Fibroblast of the aortic adventitia (primary cell): ENCODE measurements at regions not wholly inside any gene's neighbourhood (a gene's known extent, or its start where the extent isn't known, plus 50 kb on each side); places are given as distances from the start of the nearest gene placed in this dataset.
A peak's percentile ranks its signal among the peaks of the same experiment; 100 is the strongest.
"Not testable (repeated sequence)": the region's sequence is repeated elsewhere in the genome, so short reads cannot be mapped to it uniquely, and the experiment has no call there.

Source experiments
- DNase-seq: peaks from one replicate; pipeline ENCODE4 v3.0.0-alpha.2; 2010; ENCODE audit warnings: low read depth
- H3K4me3 ChIP-seq: 2 replicates; pipeline ENCODE4 v1.5.1; 2011; ENCODE audit warnings: low read depth, mild to moderate bottlenecking, control low read depth, low read length, moderate library complexity
- TF ChIP-seq, protein P1 (sequence below): IDR thresholded peaks from 2 replicates; pipeline ENCODE4 v1.5.1; 2011; ENCODE audit warnings: mild to moderate bottlenecking, low read length, control low read depth, inconsistent platforms; ENCODE audit not compliant: insufficient read depth

DNA sequence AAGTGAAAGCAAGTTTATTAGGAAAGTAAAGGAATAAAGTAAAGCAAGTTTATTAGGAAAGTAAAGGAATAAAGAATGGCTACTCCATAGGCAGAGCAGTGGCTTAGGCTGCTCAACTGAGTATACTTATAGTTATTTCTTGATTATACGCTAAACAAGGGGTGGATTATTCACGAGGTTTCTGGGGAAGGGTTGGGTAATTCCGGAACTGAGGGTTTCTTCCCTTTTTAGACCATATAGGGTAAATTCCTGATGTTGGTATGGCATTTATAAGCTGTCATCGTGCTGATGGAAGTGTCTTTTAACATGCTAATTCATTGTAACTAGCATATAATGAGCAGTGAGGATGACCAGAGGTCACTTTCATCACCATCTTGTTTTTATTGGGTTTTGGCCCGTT, 194.3 kb downstream of the DLEU7 start:
- no peak overlapping the region for H3K4me3 ChIP-seq
- DNase-seq = no peak
- TF ChIP-seq, protein P1, sequence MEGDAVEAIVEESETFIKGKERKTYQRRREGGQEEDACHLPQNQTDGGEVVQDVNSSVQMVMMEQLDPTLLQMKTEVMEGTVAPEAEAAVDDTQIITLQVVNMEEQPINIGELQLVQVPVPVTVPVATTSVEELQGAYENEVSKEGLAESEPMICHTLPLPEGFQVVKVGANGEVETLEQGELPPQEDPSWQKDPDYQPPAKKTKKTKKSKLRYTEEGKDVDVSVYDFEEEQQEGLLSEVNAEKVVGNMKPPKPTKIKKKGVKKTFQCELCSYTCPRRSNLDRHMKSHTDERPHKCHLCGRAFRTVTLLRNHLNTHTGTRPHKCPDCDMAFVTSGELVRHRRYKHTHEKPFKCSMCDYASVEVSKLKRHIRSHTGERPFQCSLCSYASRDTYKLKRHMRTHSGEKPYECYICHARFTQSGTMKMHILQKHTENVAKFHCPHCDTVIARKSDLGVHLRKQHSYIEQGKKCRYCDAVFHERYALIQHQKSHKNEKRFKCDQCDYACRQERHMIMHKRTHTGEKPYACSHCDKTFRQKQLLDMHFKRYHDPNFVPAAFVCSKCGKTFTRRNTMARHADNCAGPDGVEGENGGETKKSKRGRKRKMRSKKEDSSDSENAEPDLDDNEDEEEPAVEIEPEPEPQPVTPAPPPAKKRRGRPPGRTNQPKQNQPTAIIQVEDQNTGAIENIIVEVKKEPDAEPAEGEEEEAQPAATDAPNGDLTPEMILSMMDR = no peak

DNA sequence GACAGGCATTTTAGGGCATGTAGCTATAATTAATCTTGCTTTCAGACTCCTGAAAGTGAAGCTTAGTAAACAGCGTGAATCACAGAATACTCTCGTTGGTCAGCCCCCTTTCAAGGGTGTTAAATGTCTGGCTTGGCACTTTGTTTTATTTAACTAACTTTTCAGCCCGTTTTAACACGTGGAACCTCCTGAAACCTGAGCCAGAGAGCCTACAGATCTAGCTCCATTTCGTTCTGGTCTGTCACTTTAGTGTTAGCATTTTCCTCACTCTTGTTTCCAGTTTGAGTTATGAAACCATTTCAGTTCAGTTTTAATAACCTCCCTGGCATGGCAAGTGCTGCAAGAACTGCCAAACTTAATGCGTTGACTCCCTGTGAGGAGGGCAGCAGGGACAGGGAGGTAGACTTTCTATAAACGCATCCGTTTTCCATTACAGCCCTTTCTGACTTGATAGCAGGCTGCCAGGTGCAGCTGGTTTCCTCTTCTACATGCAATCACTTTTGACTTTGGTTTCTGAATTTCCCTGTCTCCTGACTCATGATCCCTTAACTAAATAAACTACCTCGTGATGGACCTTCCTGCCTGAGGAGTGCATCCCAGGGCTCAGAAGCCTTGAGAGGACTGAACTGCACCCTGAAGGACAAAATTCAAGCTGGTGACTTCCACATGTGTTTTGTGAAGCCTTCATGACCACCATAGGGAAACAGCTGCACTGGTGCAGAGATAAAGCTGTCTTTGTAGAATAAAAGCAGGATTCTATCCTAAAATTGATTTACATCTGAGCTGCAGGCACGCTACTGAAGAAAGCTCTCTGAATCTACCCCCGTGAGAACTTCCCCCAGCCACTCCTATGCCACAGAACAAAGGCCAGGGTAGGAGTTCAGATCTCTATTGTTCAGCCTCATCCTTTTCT, 192.6 kb downstream of the DLEU7 start:
- TF ChIP-seq, protein P1 = no peak
- no peak overlapping the region for H3K4me3 ChIP-seq

DNA sequence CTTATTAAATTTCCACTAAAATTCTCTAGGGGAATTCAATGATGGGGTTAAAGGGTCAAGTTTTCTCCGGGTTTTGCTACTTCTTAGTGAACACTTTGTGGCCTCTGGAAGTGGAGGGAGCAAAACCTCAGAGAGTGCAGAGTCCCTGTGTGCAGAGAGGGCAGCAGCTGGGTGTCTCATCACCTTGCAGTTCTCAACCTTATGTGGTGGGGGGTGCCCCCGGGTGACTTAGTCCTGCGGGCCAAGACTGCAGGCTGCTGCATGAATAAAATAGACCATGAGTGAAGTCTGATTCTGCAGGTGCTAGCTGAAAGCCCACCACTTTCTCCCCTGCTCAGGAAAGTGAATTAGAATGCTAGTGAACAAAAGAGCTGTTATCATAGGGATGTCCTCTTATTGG, 191.6 kb downstream of the DLEU7 start:
- DNase-seq = no peak
- H3K4me3 ChIP-seq = no peak overlapping the region
- TF ChIP-seq, protein P1 = no peak

More for the DNA sequence above, 192.6 kb downstream of the DLEU7 start:
- peak; percentile 52 for DNase-seq

DNA sequence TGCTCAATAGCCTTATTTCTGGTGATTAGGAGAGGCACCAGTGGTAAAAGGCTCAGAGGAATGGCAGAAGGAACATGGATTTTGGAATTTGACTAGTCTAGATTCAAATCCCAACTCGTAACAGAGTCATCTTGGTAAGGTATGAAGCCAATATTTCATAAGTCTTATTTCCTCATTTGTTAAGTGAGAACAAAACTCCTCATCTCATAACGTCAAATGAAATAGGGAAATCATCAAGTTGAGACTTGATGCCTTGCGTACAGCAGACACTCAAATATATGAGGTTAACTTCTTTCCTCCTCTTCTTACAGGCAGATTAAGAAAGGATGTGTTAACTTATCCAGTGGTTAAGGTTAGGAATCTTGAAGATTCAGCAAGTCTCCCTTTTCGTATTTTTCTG, 189.2 kb downstream of the DLEU7 start:
- H3K4me3 ChIP-seq = no peak overlapping the region
- no peak for DNase-seq
- TF ChIP-seq, protein P1 = no peak

DNA sequence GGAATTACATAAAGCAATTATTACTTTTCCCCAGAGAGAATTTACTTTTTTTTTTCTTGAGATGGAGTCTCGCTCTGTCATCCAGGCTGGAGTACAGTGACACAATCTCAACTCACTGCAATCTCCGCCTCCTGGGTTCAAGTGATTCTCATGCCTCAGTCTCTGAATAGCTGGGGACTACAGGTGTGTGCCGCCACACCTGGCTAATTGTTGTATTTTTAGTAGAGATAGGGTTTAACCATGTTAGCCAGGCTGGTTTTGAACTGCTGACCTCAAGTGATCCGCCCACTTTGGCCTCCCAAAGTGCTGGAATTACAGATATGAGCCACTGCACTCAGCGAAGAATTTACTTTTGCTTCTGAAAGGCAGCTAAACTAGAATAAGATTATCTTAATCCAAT, 181.6 kb downstream of the DLEU7 start:
- DNase-seq, H3K4me3 ChIP-seq: not testable (repeated sequence)

DNA sequence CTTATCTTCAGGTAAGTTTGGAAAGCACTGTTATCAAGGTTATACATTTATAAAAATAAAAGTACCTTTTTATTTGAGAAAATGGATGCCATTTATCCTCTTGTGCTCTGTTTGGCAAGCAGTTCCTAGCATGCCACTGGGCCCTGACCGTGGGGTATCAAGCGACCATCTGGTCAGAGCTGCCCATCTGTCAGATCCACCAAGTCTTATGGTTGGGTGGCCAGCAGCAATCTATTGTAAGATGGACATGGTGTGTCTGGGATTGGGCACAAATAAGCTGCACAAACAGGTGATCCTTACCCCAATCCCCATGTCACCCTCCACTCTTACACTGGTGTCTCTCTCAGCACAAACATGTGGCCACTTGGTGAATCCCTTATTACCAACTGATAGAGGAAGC, 178.5 kb downstream of the DLEU7 start:
- TF ChIP-seq, protein P1 = no peak
- no peak for DNase-seq
- no peak overlapping the region for H3K4me3 ChIP-seq

DNA sequence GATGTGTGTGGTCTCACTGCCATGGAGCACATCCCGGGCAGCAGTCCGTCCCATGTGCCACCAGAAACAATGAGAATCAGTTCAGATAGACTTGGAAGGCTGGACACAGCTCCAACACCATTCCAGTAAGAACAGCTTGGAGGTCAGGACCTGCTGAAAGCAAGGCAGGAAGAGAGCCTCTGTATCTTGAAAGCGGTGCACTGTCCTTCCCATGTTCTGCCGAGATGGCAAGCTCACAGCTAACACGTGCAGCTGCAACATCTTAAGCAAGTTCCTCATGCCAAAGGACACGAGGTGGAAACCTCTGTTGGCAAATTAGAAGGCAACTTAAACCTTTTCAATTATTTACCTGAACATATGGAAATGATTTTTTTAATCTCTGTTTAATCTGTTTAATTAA, 175.4 kb downstream of the DLEU7 start:
- H3K4me3 ChIP-seq = no peak overlapping the region
- TF ChIP-seq, protein P1 = no peak
- DNase-seq = no peak
